Astrocyte (in vitro differentiated cells and primary cell): ENCODE measurements at regions not wholly inside any gene's neighbourhood (a gene's known extent, or its start where the extent isn't known, plus 50 kb on each side); places are given as distances from the start of the nearest gene placed in this dataset.

Source experiments
- DNase-seq: peaks from one replicate; pipeline ENCODE4 v3.0.0-alpha.2; 2010; ENCODE audit warnings: low read depth
- FAIRE-seq: peaks from 2 replicates; lab custom pipeline; 2011; peaks lifted over from hg19 to GRCh38; lab: Jason Lieb, UNC
- H2AFZ ChIP-seq: 2 replicates; pipeline ENCODE4 v1.6.0; 2012; ENCODE audit warnings: low read depth, low read length, inconsistent platforms
- H3K27ac ChIP-seq: 2 replicates; pipeline ENCODE4 v1.5.1; 2011; ENCODE audit warnings: low read depth, low read length, inconsistent platforms
- H3K27me3 ChIP-seq: 2 replicates; pipeline ENCODE4 v1.6.0; 2011; ENCODE audit warnings: low read length, inconsistent platforms; ENCODE audit not compliant: insufficient read depth
- H3K36me3 ChIP-seq: 2 replicates; pipeline ENCODE4 v1.5.1; 2011; ENCODE audit warnings: low read length, inconsistent platforms; ENCODE audit not compliant: insufficient read depth
- H3K4me1 ChIP-seq: 2 replicates; pipeline ENCODE4 v1.5.1; 2011; ENCODE audit warnings: low read length, inconsistent platforms; ENCODE audit not compliant: insufficient read depth
- H3K4me2 ChIP-seq: 2 replicates; pipeline ENCODE4 v1.6.0; 2012; ENCODE audit warnings: low read length, inconsistent platforms
- H3K4me3 ChIP-seq: 2 replicates; pipeline ENCODE4 v1.5.1; 2011; ENCODE audit warnings: low read depth, mild to moderate bottlenecking, low read length, inconsistent platforms; ENCODE audit not compliant: insufficient read depth
- H3K79me2 ChIP-seq: 2 replicates; pipeline ENCODE4 v1.6.0; 2012; ENCODE audit warnings: mild to moderate bottlenecking, low read length, inconsistent platforms; ENCODE audit not compliant: insufficient read depth
- H3K9ac ChIP-seq: 2 replicates; pipeline ENCODE4 v1.6.0; 2012; ENCODE audit warnings: mild to moderate bottlenecking, low read length, inconsistent platforms
- H3K9me3 ChIP-seq: 2 replicates; pipeline ENCODE4 v1.5.1; 2012; ENCODE audit warnings: low read depth, mild to moderate bottlenecking, low read length, inconsistent platforms; ENCODE audit not compliant: insufficient read depth
- H4K20me1 ChIP-seq: 2 replicates; pipeline ENCODE4 v1.6.0; 2012; ENCODE audit warnings: low read length, inconsistent platforms; ENCODE audit not compliant: insufficient read depth
- H3K27ac Mint-ChIP-seq: one replicate; pipeline ENCODE4 v1.8.0; 2021; ENCODE audit warnings: mild to moderate bottlenecking, mixed read lengths; ENCODE audit not compliant: unreplicated experiment
- H3K27me3 Mint-ChIP-seq: one replicate; pipeline ENCODE4 v1.8.0; 2021; ENCODE audit warnings: low read depth, mixed read lengths; ENCODE audit not compliant: unreplicated experiment
- H3K36me3 Mint-ChIP-seq: one replicate; pipeline ENCODE4 v1.8.0; 2021; ENCODE audit warnings: low read depth, mixed read lengths; ENCODE audit not compliant: unreplicated experiment
- H3K4me1 Mint-ChIP-seq: one replicate; pipeline ENCODE4 v1.8.0; 2021; ENCODE audit warnings: low read depth, mixed read lengths; ENCODE audit not compliant: unreplicated experiment
- H3K4me3 Mint-ChIP-seq: one replicate; pipeline ENCODE4 v1.8.0; 2021; ENCODE audit warnings: mild to moderate bottlenecking, moderate library complexity, mixed read lengths; ENCODE audit not compliant: unreplicated experiment
- H3K9me3 Mint-ChIP-seq: one replicate; pipeline ENCODE4 v1.8.0; 2021; ENCODE audit warnings: mild to moderate bottlenecking, mixed read lengths; ENCODE audit not compliant: unreplicated experiment
- EZH2 ChIP-seq: IDR thresholded peaks from 2 replicates; pipeline ENCODE4 v1.6.1; 2012; ENCODE audit warnings: mild to moderate bottlenecking, low read length, inconsistent platforms; ENCODE audit not compliant: insufficient read depth
- TF ChIP-seq, protein P1 (sequence below): IDR thresholded peaks from 2 replicates; pipeline ENCODE4 v1.5.1; 2011; ENCODE audit warnings: low read depth, mild to moderate bottlenecking, inconsistent platforms, low read length, moderate library complexity; ENCODE audit not compliant: insufficient read depth

DNA sequence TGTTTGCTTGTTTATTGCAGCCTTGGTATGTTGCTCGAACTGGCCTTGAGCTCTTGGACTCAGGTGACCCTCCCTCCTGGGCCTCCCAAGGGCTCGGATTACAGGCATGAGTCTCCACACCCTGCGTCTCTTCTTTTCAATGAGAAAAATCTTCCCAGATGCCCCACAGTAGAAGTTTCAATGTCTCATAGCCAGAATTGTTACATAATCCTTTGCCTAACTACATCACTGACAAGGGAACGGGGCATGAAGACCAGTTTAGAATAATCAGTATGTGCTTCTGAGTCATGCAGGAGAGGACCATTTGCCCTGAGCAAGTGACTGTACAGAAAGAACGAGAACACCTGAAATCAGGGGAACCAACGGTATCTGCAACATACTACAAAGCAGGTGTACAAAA lies 61.9 kb upstream of the RBBP6 start:
- H3K4me3 ChIP-seq: no peak overlapping the region
- H2AFZ ChIP-seq: no peak overlapping the region
- H3K27me3 ChIP-seq: no peaks in the 10 kb centered on the region
- H3K4me1 Mint-ChIP-seq: no peaks in the 10 kb centered on the region
- no peaks in the 10 kb centered on the region for H3K36me3 Mint-ChIP-seq
- H3K79me2 ChIP-seq: no peaks in the 10 kb centered on the region
- FAIRE-seq (no peak), DNase-seq (no peak)
- no peak overlapping the region for H3K9ac ChIP-seq
- H3K9me3 ChIP-seq: no peaks in the 10 kb centered on the region
- TF ChIP-seq EZH2: no peak
- TF ChIP-seq, protein P1, sequence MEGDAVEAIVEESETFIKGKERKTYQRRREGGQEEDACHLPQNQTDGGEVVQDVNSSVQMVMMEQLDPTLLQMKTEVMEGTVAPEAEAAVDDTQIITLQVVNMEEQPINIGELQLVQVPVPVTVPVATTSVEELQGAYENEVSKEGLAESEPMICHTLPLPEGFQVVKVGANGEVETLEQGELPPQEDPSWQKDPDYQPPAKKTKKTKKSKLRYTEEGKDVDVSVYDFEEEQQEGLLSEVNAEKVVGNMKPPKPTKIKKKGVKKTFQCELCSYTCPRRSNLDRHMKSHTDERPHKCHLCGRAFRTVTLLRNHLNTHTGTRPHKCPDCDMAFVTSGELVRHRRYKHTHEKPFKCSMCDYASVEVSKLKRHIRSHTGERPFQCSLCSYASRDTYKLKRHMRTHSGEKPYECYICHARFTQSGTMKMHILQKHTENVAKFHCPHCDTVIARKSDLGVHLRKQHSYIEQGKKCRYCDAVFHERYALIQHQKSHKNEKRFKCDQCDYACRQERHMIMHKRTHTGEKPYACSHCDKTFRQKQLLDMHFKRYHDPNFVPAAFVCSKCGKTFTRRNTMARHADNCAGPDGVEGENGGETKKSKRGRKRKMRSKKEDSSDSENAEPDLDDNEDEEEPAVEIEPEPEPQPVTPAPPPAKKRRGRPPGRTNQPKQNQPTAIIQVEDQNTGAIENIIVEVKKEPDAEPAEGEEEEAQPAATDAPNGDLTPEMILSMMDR: no peak
- H3K27ac Mint-ChIP-seq: no peak overlapping the region
- no peaks in the 10 kb centered on the region for H3K4me1 ChIP-seq
- H3K36me3 ChIP-seq: no peaks in the 10 kb centered on the region
- no peak overlapping the region for H3K4me2 ChIP-seq
- H3K9me3 Mint-ChIP-seq: peaks cover 11% of the 10 kb centered on the region
- H4K20me1 ChIP-seq: no peaks in the 10 kb centered on the region
- H3K27me3 Mint-ChIP-seq: peaks cover 12% of the 10 kb centered on the region
- no peak overlapping the region for H3K27ac ChIP-seq
- H3K4me3 Mint-ChIP-seq: no peak overlapping the region

DNA sequence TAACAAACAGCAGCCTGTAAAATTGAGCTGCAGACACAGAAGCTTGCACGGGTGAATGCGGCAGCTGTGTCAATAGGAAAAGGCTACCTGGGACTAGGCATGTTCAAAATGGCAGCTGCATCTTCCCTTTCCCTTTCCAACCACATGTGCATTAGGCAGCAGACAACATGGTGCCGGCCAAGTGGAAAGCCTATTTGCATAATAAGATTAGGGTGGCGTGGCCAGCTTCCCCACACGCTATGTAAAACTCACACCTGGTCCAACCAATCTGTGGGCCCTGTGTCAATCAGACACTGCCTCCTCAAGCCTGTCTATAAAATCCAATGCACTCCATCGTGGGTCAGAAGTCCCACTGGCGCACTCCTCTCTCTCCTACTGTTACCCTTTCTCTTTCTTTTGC lies 61.0 kb upstream of the RBBP6 start:
- DNase-seq (no peak), FAIRE-seq (no peak)
- Histone ChIP-seq H4K20me1 (no peaks in the 10 kb centered on the region), H3K9me3 (no peaks in the 10 kb centered on the region), H3K79me2 (no peaks in the 10 kb centered on the region), H3K36me3 (no peaks in the 10 kb centered on the region), H3K27ac (no peak overlapping the region), H3K27me3 (no peaks in the 10 kb centered on the region), H3K4me3 (no peak overlapping the region), H2AFZ (no peak overlapping the region), H3K4me1 (no peaks in the 10 kb centered on the region), H3K4me2 (no peak overlapping the region), H3K9ac (no peak overlapping the region)
- Mint-ChIP-seq H3K27ac (no peak overlapping the region), H3K4me3 (no peak overlapping the region), H3K36me3 (no peaks in the 10 kb centered on the region), H3K4me1 (no peaks in the 10 kb centered on the region), H3K9me3 (peaks cover 11% of the 10 kb centered on the region), H3K27me3 (peaks cover 11% of the 10 kb centered on the region)
- TF ChIP-seq, protein P1: no peak
- TF ChIP-seq EZH2: no peak

DNA sequence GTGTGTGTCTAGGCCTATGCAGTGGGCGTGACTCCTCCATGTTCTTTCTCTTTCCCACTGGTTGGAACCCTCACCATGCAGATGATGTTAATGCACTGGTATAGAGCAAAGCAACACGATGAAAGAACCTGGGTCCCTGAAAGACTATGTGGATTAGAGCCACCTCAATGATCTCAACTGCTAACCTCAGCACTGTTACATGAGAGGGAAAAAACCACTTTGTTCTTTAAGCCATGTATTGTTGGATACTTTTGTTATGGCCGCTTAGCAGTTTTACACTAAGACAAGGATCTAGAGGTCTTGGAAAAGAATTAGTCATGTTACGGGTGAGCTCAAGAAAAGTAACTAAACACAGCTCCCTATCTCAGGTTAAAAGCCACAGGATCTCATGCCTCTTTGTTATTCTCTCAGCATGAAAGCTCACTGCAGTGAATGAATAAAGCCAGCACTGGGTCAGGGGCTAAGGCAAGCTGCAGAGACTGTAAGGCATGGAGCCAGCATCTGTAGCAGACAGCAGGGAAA lies 56.6 kb upstream of the RBBP6 start:
- Mint-ChIP-seq H3K36me3 (no peaks in the 10 kb centered on the region), H3K27ac (no peak overlapping the region), H3K27me3 (peaks cover 10% of the 10 kb centered on the region), H3K4me1 (no peaks in the 10 kb centered on the region), H3K4me3 (no peak overlapping the region), H3K9me3 (peaks cover 4% of the 10 kb centered on the region)
- Histone ChIP-seq H3K27me3 (no peaks in the 10 kb centered on the region), H3K27ac (no peak overlapping the region), H3K79me2 (no peaks in the 10 kb centered on the region), H3K4me2 (no peak overlapping the region), H2AFZ (no peak overlapping the region), H3K4me1 (no peaks in the 10 kb centered on the region), H3K9me3 (no peaks in the 10 kb centered on the region), H3K4me3 (no peak overlapping the region), H3K36me3 (no peaks in the 10 kb centered on the region), H4K20me1 (no peaks in the 10 kb centered on the region), H3K9ac (no peak overlapping the region)
- FAIRE-seq: no peak
- no peak for TF ChIP-seq EZH2
- DNase-seq: no peak
